A673 (cell line): ENCODE measurements at regions not wholly inside any gene's neighbourhood (a gene's known extent, or its start where the extent isn't known, plus 50 kb on each side); places are given as distances from the start of the nearest gene placed in this dataset.

ENCODE experiments used
- BruUV-seq: library from RNA; stranded (reverse); fragments of 400-500 nt; replicated peaks from 2 replicates; lab custom pipeline; 2021; lab: Mats Ljungman, UMichigan
- CTCF ChIA-PET: fragments of 300-600 bp; sonication (Branson Sonifier 250); formaldehyde crosslinking; loops from one replicate; lab custom pipeline; 2022; ENCODE audit warnings: antibody characterized with exemption; lab: Charles Lee
- POLR2A ChIA-PET: fragments of 300-600 bp; sonication (Branson Sonifier 250); formaldehyde crosslinking; loops from one replicate; lab custom pipeline; 2022; ENCODE audit warnings: antibody characterized with exemption; ENCODE audit not compliant: low non-redundant PET; lab: Charles Lee
- DNase-seq: peaks from one replicate; pipeline ENCODE4 v3.0.0-alpha.2; 2015; ENCODE audit warnings: low spot score
- H3K27ac ChIP-seq: fragments of 200-600 bp; sonication (generic); 2 replicates; pipeline ENCODE4 v1.5.1; 2016; ENCODE audit warnings: mixed run types, low read depth, mild to moderate bottlenecking, mixed read lengths, antibody characterized with exemption, low read length; ENCODE audit not compliant: poor library complexity, severe bottlenecking
- H3K27me3 ChIP-seq: fragments of 200-600 bp; sonication (generic); replicated peaks from 2 replicates; pipeline ENCODE4 v1.6.1; 2017; ENCODE audit warnings: mixed run types, low read depth, mild to moderate bottlenecking, mixed read lengths, antibody characterized with exemption, low read length; ENCODE audit not compliant: insufficient read depth, poor library complexity
- H3K36me3 ChIP-seq: fragments of 200-600 bp; sonication (generic); 2 replicates; pipeline ENCODE4 v1.6.1; 2016; ENCODE audit warnings: mixed run types, mild to moderate bottlenecking, mixed read lengths, antibody characterized with exemption, low read length; ENCODE audit not compliant: insufficient read depth, poor library complexity, severe bottlenecking
- H3K4me1 ChIP-seq: fragments of 200-600 bp; sonication (generic); 2 replicates; pipeline ENCODE4 v1.6.1; 2017; ENCODE audit warnings: mixed run types, mild to moderate bottlenecking, mixed read lengths, antibody characterized with exemption, low read length; ENCODE audit not compliant: insufficient read depth, poor library complexity, severe bottlenecking
- H3K4me3 ChIP-seq: fragments of 200-600 bp; sonication (generic); 2 replicates; pipeline ENCODE4 v1.5.1; 2016; ENCODE audit warnings: low read depth, mixed run types, mild to moderate bottlenecking, mixed read lengths, low read length; ENCODE audit not compliant: poor library complexity, severe bottlenecking
- H3K9me3 ChIP-seq: fragments of 200-600 bp; sonication (generic); 2 replicates; pipeline ENCODE4 v1.6.1; 2016; ENCODE audit warnings: mixed run types, low read depth, mild to moderate bottlenecking, mixed read lengths, antibody characterized with exemption, low read length; ENCODE audit not compliant: poor library complexity, severe bottlenecking
- CTCF ChIP-seq: fragments of 300-800, 200-600 bp; sonication (generic); conservative IDR thresholded peaks from 2 replicates; pipeline ENCODE4 v1.5.1; 2017; ENCODE audit warnings: low read depth, mild to moderate bottlenecking, antibody characterized with exemption, low read length, moderate library complexity, mixed read lengths
- EZH2 ChIP-seq: fragments of 200-600 bp; sonication (generic); IDR thresholded peaks from 2 replicates; pipeline ENCODE4 v1.6.1; 2017; ENCODE audit warnings: borderline replicate concordance, low read depth, mild to moderate bottlenecking, mixed read lengths, antibody characterized with exemption, low read length; ENCODE audit not compliant: poor library complexity, severe bottlenecking
- intact Hi-C: fragments of 100-400 bp; cut with micrococcal nuclease; formaldehyde crosslinking; loops from one replicate; pipeline ENCODE4 v1.10.0; 2022; ENCODE audit not compliant: unreplicated experiment

DNA sequence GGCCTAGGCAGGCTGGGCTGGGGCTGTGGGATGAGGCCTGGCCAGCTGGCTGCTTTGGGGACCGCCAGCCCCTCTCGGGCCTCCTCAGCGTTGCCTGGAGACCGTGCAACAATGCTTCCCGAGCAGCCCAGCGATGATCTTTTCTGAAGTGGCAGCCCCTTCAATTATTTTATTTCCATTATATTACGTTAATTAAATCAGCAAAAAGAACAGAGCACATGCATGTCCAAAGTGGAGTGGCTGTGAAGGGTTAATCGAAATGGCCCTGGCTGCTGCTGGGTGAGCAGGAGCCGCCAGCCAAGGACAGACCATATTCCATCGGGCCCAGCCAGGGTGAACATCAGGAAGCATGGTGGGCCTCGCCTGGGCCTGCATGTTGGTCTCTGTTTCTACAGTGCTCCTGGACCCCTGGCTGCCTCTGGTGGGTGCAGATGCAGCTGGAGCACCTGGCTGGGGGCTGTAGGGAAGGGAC is 245.5 kb downstream of the MYCN start:
- Histone ChIP-seq H3K9me3 (no peaks in the 10 kb centered on the region), H3K27me3 (no peaks in the 10 kb centered on the region), H3K4me1 (no peaks in the 10 kb centered on the region), H3K4me3 (no peak overlapping the region), H3K27ac (no peak overlapping the region), H3K36me3 (no peaks in the 10 kb centered on the region)
- ChIA-PET POLR2A (no interaction called here), CTCF (no interaction called here)
- no peak for DNase-seq
- intact Hi-C loops = no loop called here
- TF ChIP-seq CTCF (no peak), EZH2 (no peak)
- BruUV-seq = no TSS peak

GRCh38 chr2:16184945-16185660 is 244.8 kb downstream of the MYCN start:
- H3K27me3 ChIP-seq = no peaks in the 10 kb centered on the region
- CTCF ChIA-PET = no interaction called here
- no peak overlapping the region for H3K4me3 ChIP-seq
- no peak for DNase-seq
- POLR2A ChIA-PET = no interaction called here
- intact Hi-C loops = no loop called here
- BruUV-seq = no TSS peak
- no peaks in the 10 kb centered on the region for H3K4me1 ChIP-seq
- no peaks in the 10 kb centered on the region for H3K9me3 ChIP-seq
- no peak overlapping the region for H3K27ac ChIP-seq
- H3K36me3 ChIP-seq = no peaks in the 10 kb centered on the region
- no peak for TF ChIP-seq CTCF

GRCh38 chr2:16184341-16184890 is 244.1 kb downstream of the MYCN start:
- Histone ChIP-seq H3K27ac (no peak overlapping the region), H3K4me1 (no peaks in the 10 kb centered on the region), H3K27me3 (no peaks in the 10 kb centered on the region), H3K36me3 (no peaks in the 10 kb centered on the region), H3K9me3 (no peaks in the 10 kb centered on the region), H3K4me3 (no peak overlapping the region)
- intact Hi-C loops = no loop called here
- no peak for DNase-seq
- POLR2A ChIA-PET = no interaction called here
- CTCF ChIA-PET = no interaction called here
- TF ChIP-seq CTCF = no peak
- no peak for TF ChIP-seq EZH2
- BruUV-seq = no TSS peak
